Activated CD4-positive, alpha-beta T cell treated with anti-CD3 and anti-CD28 coated beads for 4 hours (primary cell): ENCODE measurements at regions not wholly inside any gene's neighbourhood (a gene's known extent, or its start where the extent isn't known, plus 50 kb on each side); places are given as distances from the start of the nearest gene placed in this dataset.

ENCODE experiments used
- DNase-seq, 2 donors: peaks; one replicate each; pipeline ENCODE4 v3.0.0-alpha.2; 2020

DNA sequence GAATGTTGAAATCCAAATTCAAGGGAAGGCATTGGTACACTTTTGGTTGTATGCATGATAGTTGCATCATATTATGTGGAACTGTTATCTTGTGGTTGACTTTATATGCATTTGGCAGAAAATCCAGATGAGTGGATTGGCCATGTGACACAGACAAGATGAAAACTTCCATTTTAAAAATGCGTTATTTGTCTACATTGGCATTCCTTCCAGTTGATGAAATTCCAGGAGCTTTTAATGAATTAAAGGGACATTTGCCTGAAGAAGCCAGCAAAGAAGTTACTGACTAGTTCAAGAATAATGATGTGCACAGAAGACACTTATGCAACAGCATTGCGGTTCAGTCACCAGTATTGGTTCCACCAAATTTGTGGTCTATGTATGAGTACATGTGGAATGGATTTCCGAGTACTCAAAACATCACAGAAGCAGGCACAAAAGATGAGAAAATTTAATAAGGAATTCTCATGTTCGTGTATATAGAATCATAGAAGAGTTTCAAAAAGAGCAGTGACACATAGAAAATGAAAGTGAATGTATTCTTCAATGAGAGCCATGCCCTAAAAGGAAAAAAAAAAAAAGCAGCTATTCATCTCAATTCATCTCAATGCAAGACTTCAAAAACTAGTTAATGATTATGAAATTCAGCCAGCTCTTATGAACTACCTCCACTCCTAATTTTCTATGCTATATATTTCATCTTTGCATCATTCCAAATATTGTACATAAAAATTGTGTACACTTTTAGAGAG is 232.1 kb downstream of the RBM43 start:
- DNase-seq, result no peak

DNA sequence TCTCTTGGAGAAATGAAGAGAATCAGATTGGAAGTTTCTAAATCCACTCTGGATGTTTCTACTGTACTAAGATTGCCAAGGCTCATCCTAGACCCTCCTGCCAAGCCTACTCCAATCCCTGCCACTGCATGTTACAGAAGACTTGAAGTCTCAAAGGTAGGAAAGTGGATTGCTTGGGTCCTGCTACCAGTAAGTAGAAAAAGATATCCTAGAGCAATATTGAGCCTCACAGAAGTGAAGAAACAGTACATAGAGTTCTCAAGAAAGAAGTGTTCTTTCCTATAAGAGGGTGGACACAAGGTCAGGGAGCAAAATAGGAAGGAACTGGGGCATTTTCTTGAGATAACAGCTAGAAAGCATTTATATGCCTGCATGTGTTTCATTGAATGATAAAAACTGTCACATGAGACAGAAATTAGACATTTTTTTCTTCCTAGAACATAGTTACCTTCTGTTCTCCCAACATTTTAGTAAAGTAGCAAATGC is 232.9 kb downstream of the RBM43 start:
- DNase-seq, result no peak

DNA sequence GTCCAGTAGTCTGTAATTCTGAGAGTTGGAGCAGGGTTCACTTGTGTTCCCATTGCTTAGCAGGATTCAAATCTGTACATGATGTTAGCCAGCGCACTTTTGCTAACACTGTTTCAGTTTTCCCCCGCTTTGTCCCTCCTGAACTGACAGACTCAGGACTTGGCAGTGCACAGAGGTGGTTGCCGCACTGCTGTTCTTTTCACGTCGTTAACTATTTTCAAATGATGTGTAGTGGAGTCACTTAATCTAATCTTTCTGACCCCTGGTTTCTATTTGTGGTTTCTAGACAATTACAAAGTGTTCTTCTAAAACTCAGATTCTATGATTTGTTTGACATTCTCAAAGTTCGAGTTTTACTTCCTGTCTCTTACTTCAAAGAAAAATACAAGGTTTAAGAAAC is 234.5 kb downstream of the RBM43 start:
- no peak for DNase-seq

DNA sequence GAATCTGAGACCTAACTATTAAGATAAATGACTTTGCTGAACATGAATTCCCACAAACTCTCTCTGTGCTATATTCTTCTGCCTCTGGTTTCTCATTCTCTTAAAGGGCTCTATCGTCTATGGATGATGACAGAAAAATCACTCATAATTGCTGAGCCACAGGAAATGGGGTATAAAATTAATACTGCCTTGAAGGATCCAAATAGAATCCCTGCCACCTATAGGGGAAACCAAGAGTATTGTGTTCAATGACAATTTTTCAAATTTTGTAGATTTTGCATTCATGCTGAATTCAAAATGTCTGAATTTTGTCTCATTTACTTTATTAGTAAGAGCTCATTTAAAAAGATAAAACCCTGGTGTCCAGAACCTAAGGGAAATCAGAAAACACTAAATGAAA is 235.8 kb downstream of the RBM43 start:
- DNase-seq, result no peak

DNA sequence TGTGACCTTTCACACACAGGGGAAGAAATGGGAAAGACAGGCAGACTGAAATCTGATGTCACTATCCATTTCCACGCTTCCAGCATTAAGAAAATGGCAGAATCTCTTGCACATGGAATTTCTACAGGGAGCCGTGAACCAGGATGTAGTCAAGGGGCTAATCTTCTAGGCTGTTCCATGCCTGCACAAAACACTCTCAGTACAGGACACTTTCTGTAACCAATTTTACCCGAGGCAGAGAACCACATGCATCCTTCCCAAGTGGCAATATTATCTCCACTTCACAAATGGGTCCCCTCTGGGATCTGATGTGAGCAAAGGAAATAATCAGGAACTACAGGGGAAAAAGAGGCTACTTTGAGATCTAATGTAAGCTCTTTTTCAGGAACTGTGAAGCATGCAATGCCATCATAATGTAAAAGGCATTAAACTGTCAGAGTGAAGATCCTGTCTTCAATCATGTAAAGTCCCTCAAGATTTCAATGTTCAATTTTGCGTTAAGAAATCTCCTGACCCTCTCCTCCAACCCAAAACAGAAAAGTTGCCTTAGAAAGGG is 236.9 kb downstream of the RBM43 start:
- DNase-seq, result no peak

DNA sequence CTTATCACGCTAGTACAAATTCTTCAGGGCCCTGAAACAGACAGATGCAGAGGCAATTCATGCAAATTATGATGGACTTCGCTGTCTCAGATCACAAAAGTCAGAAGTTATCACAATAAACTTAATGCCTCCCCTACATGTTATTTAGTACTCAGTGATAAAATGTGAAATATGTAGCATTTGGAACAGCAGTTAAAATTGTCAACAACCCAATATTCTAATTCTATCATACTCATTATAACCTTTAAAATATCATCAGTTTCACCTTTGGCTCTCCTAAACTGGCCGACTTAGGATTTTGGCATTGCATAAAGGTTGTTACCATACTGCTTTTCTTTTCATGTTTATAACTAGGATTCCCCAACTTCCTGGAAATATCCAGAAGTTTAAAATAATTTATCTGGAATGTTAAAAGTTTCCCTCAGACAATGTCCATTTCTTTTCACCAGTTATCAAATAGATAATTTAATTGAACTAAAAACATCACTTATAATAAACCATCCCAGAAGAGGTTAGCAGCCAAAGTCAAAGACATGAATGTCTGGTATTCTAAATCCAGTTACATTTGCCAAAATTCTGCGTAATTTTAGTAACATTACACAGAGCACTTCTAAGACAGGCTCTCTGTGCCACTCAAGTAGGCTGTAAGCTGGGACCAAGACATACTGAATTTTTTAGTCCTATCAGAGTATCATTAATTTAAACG is 239.8 kb downstream of the RBM43 start:
- no peak for DNase-seq

DNA sequence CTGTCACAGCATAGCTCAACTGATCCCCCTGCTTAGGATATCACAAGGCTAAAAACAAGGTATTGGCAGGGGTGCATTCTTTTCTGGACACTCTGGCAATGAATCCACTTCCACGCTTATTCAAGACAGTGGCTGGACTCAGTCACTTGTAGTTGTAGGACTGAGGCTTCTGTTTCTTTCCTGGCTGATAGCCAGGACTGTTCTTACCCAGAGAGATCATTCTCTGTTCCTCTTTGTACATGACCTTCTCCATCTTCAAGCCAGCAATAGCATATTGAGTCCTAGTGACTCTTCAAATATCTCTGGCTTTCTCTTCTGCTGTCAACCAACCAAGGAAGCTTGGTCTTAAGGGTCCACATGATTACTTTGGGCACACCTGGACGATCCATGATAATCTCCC is 241.3 kb downstream of the RBM43 start:
- no peak for DNase-seq

DNA sequence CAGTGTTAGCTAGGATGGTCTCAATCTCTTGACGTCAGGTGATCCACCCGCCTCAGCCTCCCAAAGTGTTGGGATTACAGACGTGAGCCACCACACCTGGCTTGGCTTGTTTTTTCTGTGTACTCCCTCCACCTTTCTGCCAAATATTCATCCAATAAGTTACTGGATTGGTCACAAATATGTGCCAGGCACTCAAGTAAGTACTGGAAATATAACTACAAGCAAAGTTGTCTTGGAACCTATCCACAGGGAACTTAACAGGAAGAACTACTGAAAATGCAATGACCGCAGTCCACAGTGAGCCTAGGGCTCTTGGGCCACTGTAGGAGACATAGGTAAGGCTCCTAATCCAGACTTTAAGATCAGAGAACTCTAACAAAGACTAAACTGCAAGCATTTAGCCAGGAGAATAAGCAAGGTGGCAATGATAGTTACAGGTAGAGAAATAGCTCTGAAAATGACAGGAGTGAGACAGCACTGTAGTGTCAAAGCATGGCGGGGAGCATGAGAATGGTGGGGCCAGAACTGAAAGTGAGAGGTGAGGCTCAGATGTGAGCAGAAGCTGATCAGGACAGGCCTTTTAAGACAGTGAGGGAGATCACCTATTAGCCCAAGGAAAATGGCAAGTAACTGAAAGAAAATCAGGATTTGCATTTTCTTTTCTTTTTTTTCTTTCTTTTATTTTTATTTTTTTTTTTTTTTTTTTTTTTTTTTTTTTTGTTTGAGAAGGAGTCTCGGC is 252.1 kb downstream of the RBM43 start:
- no peak for DNase-seq

DNA sequence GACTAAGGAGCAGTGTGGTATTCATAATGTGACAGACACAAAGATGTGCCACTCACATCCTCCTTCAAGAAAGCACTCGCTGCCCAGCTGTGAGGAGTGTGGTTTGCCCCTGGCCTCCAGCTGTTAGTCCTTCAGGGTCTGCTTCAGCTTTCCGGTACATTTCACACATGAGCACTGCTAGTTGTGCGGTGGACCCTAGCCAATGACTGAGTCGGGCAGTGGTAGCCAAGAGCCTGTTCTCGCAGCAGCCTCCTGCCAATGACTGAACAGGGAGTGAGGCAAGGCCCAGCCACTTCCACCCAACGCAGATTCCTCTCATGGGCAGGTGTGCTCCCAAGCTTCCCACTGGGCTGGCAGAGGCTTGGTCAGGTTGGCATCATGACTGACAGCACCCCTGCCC is 254.3 kb downstream of the RBM43 start:
- DNase-seq, result no peak

DNA sequence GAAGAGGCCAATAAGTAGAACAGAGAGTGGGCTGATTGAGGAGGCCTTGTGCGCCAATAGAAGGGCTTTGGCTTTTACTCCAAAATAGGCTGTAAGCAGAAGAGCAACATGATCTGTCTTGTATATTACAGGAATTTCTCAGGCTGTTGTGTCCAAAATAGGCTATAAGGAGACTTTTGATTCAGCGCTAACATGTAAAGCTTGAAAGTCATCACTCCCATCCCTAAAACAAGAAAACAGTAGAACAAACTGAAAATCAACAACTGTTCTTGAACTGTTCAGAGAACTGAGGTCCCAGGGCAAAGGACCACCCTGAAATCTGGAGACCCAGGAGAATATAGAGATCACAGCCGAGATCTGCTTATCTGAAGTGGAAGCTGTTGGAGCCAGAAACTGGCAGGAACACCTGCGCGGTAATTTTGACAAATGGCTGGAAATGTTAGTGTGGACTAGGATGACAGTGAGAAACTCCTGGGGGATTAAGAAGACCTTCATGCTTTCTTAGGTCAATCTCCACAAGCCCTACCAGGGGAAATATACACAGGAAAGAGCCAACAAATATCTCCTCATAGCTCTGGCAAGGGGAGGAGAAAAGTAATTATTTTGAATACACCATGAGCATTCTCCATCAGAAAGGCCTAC is 258.6 kb downstream of the RBM43 start:
- no peak for DNase-seq

DNA sequence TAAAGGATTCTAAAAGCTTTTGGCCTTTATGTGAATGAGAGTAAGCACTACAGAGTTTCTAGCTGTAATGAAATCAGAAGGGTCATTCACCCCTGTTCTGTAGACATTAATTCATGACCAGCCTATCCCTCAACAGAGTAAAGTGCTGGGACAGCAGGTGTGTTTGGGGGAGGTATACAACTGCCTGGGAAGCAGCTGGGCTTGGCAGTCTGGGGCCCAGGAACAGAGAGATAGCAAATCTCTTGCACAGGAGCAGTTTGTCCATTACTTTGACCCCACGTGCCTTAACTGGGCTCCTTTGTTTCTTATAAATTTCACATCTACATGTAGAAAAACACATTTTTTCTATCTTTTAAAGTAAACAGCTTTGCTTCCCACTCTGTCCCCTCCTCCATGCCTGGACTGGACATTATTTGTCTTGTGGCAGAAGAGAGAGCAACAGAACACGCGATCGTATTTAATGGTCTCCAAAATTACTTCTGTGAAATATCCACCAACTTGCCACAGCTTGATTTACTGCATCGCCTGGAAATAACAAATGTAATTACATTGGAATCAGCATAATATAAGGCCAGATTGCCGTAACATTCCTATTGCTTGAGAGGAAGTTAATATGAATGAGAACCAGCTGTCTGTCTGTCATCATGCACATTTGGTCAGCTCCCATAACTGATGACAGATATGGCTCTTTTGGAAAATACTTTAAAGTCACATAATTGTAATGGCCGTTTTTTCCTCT is 263.8 kb downstream of the RBM43 start:
- no peak for DNase-seq

DNA sequence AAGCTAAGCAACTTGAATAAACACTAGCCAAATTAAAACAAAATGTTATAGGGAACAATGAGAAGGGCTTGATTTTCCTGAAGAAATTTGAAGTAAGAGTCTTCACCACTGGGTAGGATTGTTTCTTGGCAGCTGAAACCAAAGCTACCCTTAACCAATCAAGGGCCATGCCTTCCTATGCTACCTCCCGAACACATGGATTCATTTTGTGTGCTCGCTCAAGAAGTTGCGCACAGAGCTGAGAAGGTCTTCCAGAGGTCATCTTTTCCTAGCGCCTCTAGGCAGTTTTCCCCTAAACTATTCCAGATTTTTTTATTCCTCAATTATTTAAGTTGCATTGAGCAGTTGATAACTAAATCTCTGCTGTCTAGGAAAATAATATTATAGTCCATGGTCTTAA is 264.6 kb downstream of the RBM43 start:
- no peak for DNase-seq

DNA sequence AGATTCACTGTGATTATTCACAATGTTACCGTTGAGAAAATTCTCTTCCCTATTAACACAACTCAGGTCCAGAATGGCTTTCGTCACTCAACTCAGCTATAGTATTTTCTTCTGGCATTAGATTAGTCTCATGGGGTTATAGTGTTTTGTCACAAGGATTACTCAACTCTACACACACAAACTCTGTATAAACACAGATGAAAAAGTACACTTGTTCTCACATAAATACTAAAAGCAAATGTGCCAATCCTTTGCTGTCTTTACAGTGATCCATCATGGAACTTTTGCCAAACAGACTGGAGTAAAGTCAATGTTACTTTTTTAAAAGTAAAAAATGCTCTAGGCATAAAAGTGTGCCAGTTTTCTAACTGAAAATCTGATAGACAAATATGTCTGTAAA is 267.6 kb downstream of the RBM43 start:
- DNase-seq, result no peak

DNA sequence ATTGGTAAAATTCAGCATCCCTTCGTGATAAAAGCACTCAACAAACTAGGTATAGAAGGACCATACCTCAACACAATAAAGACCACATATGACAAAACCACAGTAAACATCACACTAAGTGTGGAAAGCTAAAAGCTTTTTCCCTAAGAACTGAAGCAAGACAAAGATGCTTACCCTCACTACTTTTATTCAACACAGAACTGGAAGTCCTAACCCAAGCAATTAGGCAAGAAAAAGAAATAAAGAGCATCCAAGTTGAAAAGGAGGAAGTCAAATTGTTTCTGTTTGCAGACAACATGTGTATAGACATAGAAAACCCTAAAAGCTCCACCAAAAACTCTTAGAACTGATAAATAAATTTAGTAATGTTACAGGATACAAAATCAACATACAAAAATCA is 271.7 kb downstream of the RBM43 start:
- no peak for DNase-seq

DNA sequence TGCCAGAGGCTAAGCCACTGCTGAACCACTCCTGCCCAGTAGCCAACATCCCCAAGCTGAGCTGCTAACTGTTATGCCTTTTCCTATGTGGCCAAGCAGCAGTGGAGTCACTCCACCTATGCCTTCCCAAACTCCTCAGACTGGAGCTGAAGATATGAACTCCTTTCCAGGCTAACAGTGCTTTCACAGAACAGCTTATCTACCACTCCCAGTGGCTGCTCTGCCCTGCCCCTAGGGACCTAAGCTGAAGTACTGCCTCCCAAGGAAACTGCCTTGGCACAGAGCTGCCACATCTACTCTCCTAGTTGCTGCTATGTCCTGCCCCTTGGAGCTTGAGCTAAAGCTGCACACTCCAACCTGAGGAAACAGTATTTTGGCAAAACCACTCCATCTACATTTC is 275.9 kb downstream of the RBM43 start:
- DNase-seq, result no peak

DNA sequence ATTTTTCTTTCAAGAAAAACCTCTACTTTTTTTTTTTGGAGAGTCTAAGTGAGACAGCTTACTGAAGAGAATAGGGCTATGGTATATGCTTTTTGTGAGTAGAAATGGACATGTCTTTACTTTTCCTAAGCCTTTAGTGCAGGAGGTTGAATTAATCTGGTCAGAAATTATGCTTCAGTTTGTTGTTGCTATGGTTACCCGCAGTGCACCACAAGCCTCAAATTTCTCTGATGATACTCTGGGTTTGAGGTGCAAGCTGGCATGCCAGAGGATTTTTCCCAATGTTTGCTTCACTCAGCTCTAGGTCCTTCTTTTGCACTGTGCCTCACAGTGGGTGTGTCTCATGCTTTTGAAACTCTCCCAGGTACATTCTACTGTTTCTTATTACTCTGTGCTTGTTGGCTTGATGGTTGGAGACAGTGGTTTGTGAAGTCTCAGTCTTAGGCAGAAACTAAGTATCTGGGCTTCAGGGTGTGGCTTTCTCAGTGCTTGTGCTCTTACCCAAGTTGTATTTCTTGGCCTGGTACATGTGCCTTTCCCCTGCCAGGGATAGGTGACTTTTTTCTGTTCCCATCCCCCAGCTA is 278.3 kb downstream of the RBM43 start:
- DNase-seq, result no peak

DNA sequence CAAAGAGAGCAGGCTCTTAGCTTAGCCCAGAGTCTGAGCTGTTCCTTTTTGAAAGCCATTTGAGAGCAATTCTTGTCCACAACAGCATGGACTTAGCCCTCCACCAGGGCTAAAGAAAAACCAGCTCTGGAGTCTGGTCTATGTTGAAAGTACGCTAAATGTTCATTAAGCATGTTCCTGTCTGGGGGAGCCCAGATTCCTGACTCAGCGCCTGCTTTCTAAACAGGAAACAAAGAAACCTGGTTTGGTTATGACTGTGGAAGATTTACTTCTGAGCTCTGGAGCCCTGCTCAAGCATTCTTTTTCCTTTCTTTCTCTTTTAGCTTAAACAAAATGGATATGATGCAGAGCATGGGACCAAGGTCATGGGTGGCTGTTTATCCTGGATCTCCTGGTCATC is 279.8 kb downstream of the RBM43 start:
- no peak for DNase-seq

DNA sequence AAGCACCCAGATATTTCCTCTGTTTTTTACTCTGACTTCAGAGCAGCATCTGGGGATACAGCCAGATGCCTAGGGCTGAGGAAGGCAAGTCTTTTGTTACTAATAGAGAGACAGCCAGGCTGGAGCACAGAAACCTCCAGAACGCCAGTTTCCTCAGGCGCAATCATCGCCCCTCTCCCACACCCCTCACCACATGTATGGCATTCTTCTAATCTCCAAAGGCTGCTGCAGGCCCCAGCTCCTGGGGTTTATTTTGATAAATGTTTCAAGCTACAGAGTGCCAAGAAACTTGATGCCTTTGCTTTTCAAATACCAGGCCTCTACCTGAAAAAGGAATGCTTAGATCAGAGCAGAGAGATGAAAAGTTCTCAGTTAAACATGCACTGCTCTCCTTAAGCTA is 283.6 kb downstream of the RBM43 start:
- no peak for DNase-seq

DNA sequence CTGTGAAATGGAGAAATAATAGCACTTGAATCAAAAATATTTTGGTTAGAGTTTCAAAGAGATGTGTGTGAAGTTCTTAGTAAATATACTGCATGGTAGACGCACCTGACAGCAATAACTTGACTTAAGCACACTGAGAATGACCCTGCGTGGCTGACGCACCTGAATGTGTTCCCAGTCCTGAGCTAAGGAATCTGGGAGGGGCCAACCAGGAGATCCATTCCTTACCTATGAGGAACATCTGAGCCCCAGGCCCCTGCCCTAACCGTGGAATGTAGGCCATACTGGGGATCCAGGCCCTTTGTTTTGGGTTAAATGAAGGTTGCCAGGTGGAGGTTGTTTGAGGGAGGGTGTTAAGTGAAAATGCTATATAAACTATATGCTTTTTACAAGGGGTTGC is 284.4 kb downstream of the RBM43 start:
- DNase-seq, result no peak

DNA sequence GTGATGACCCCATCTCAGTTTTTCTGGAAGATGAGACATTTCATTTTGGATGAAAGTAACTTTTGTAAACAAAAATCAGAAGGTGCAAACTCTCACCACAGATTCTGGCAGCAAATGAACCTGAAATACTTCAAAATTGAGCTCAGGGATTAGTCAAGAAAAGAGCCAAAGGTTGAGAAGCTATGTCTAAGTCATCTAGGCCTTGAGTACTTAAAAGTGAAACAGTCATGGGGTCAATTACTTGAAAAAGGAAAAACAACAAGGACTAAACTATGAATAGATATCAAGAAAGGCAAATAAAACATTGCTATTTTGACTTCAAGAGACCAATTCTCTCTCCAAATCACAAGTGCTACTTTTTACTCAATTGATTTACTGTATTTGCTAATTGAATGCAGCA is 285.1 kb downstream of the RBM43 start:
- DNase-seq, result no peak

DNA sequence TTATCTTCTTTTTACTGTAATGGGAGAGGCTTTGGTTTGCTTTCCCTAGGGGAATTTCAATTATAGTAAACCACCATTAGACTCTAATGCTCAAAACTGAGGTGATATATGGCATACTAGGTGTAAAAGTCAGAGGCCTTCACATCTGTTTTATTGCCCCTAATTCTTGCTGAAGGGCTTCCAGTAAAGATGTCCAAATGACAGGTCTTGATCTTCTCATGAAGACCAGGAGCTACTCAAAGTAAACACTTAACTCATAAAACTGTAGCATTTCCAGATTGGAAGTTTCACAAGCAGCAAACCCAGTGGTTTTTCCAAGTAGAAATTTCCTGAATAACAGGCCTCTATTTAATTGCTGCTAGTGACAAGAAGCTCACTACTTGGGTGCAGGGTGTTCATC is 286.8 kb downstream of the RBM43 start:
- DNase-seq, result no peak

DNA sequence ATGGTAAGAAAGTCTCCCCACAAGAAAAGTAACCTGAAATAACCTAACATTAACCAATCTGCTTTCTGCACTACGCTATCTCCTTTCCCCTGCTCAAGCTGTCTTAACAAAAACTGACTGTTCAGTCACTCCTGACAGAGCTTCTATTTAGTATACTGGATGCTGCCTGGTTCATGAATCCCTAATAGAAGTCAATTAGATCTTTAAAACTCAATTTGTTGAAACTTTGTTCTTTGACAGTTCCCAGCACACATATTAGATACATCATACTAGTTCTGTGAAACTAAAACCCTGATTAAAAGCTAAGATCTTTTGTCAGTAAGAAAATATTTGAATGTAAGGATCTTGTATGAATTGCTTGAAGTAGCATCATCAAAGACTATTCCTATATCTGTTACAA is 287.4 kb downstream of the RBM43 start:
- DNase-seq, result no peak
